WTC11 (cell line): ENCODE measurements at regions not wholly inside any gene's neighbourhood (a gene's known extent, or its start where the extent isn't known, plus 50 kb on each side); places are given as distances from the start of the nearest gene placed in this dataset.

Experiments used
- ATAC-seq: fragments of 200-7000 bp; cut with Tn5 transposase; 2 replicates; pipeline ENCODE4 v1.10.0; 2021; ENCODE audit warnings: mild to moderate bottlenecking, moderate library complexity
- CTCF ChIA-PET: fragments of 300-600 bp; sonication (Branson Sonifier 250); formaldehyde crosslinking; loops from one replicate; lab custom pipeline; 2021; ENCODE audit warnings: antibody characterized with exemption; lab: Charles Lee
- POLR2A ChIA-PET: fragments of 350-600 bp; sonication (Branson Sonifier 250); formaldehyde crosslinking; loops from one replicate; lab custom pipeline; 2021; ENCODE audit warnings: antibody characterized with exemption; lab: Charles Lee
- DNase-seq: peaks from one replicate; pipeline ENCODE4 v3.0.0; 2021; ENCODE audit warnings: low spot score
- H3K27ac Mint-ChIP-seq: 2 replicates; pipeline ENCODE4 v1.8.0; 2021; ENCODE audit warnings: mixed read lengths
- H3K27me3 Mint-ChIP-seq: 2 replicates; pipeline ENCODE4 v1.8.0; 2021; ENCODE audit warnings: low read depth, mild to moderate bottlenecking, moderate library complexity, mixed read lengths
- H3K36me3 Mint-ChIP-seq: 2 replicates; pipeline ENCODE4 v1.8.0; 2021; ENCODE audit warnings: mixed read lengths
- H3K4me1 Mint-ChIP-seq: 2 replicates; pipeline ENCODE4 v1.8.0; 2022; ENCODE audit warnings: mixed read lengths
- H3K4me3 Mint-ChIP-seq: 2 replicates; pipeline ENCODE4 v1.8.0; 2021; ENCODE audit warnings: mild to moderate bottlenecking, moderate library complexity, mixed read lengths
- H3K9me3 Mint-ChIP-seq: 2 replicates; pipeline ENCODE4 v1.8.0; 2021; ENCODE audit warnings: mixed read lengths
- ELF4 ChIP-seq: sonication (generic); formaldehyde crosslinking; IDR thresholded peaks from 2 replicates; pipeline ENCODE4 v1.8.1; 2022; ENCODE audit warnings: low read depth, mild to moderate bottlenecking, moderate library complexity, missing genetic modification reagents
- FOXJ3 ChIP-seq: sonication (generic); formaldehyde crosslinking; IDR thresholded peaks from 2 replicates; pipeline ENCODE4 v1.9.0; 2021; ENCODE audit warnings: missing genetic modification reagents, mild to moderate bottlenecking, borderline replicate concordance
- FOXP1 ChIP-seq: sonication (generic); formaldehyde crosslinking; IDR thresholded peaks from 2 replicates; pipeline ENCODE4 v1.8.0; 2022; ENCODE audit warnings: missing genetic modification reagents, mild to moderate bottlenecking, moderate library complexity, borderline replicate concordance
- JAZF1 ChIP-seq: fragments of 250-450 bp; sonication (Bioruptor Pico); IDR thresholded peaks from 2 replicates; pipeline ENCODE4 v1.9.0; 2021; ENCODE audit warnings: moderate library complexity, mild to moderate bottlenecking, inconsistent platforms
- MXD4 ChIP-seq: fragments of 250-450 bp; sonication (Bioruptor Pico); IDR thresholded peaks from 2 replicates; pipeline ENCODE4 v1.8.0; 2021; ENCODE audit warnings: mild to moderate bottlenecking, moderate library complexity, borderline replicate concordance
- NFATC4 ChIP-seq: fragments of 250-450 bp; sonication (Bioruptor Pico); IDR thresholded peaks from 2 replicates; pipeline ENCODE4 v1.9.0; 2021; ENCODE audit warnings: mild to moderate bottlenecking
- PRRX2 ChIP-seq: fragments of 250-450 bp; sonication (Bioruptor Pico); IDR thresholded peaks from 2 replicates; pipeline ENCODE4 v1.8.0; 2021; ENCODE audit warnings: mild to moderate bottlenecking
- SMAD3 ChIP-seq: sonication (generic); formaldehyde crosslinking; IDR thresholded peaks from 2 replicates; pipeline ENCODE4 v1.8.0; 2022; ENCODE audit warnings: missing genetic modification reagents, mild to moderate bottlenecking, borderline replicate concordance
- SOX15 ChIP-seq: fragments of 250-450 bp; sonication (Bioruptor Pico); IDR thresholded peaks from 2 replicates; pipeline ENCODE4 v1.9.0; 2021; ENCODE audit warnings: mild to moderate bottlenecking
- ZNF423 ChIP-seq: fragments of 250-450 bp; sonication (Bioruptor Pico); IDR thresholded peaks from 2 replicates; pipeline ENCODE4 v2.1.2; 2022; ENCODE audit warnings: mild to moderate bottlenecking, moderate library complexity
- TF ChIP-seq, protein P1 (sequence below): fragments of 250-450 bp; sonication (Bioruptor Pico); IDR thresholded peaks from 2 replicates; pipeline ENCODE4 v1.9.0; 2021; ENCODE audit warnings: mild to moderate bottlenecking, borderline replicate concordance
- TF ChIP-seq, protein P2 (sequence below): fragments of 200-600 bp; IDR thresholded peaks from 2 replicates; pipeline ENCODE4 v1.8.0; 2022; ENCODE audit warnings: antibody characterized with exemption
- TF ChIP-seq, protein P3 (sequence below): sonication (generic); formaldehyde crosslinking; IDR thresholded peaks from 2 replicates; pipeline ENCODE4 v1.8.0; 2023; ENCODE audit warnings: missing genetic modification reagents, mild to moderate bottlenecking, borderline replicate concordance
- TF ChIP-seq, protein P4 (sequence below): sonication (generic); formaldehyde crosslinking; IDR thresholded peaks from 2 replicates; pipeline ENCODE4 v1.8.1; 2023; ENCODE audit warnings: mild to moderate bottlenecking, missing genetic modification reagents, moderate library complexity
- TF ChIP-seq, protein P5 (sequence below): fragments of 250-450 bp; sonication (Bioruptor Pico); IDR thresholded peaks from 2 replicates; pipeline ENCODE4 v1.9.0; 2021; ENCODE audit warnings: moderate library complexity, mild to moderate bottlenecking, inconsistent platforms, borderline replicate concordance
- TF ChIP-seq, protein P6 (sequence below): fragments of 250-450 bp; sonication (Bioruptor Pico); IDR thresholded peaks from 2 replicates; pipeline ENCODE4 v1.8.0; 2021; ENCODE audit warnings: mild to moderate bottlenecking
- TF ChIP-seq, protein P7 (sequence below): sonication (generic); formaldehyde crosslinking; IDR thresholded peaks from 2 replicates; pipeline ENCODE4 v1.8.0; 2022; ENCODE audit warnings: mild to moderate bottlenecking, missing genetic modification reagents

DNA sequence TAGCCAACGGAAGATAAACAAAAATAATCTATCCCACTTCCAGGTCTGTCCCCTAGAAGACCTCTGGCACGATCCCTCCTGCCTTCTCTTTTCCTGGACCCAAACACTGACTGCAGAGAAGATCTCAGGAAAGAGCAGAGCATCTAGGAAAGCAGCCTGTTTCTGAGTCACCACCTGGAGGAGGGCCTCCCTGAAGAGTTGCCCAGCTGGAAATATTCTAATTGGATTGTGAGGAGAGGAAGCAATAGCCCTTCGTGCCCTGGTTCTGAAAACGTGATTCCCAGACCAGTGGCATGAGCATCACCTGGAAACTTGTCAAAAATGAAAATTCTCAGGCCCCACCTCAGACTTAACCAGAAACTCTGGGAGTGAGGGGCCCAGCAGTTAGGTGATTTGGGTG, 411.1 kb downstream of the SETD4 start:
- Mint-ChIP-seq H3K4me1 (peaks cover 18% of the 10 kb centered on the region), H3K9me3 (peaks cover 7% of the 10 kb centered on the region), H3K27ac (no peak overlapping the region), H3K4me3 (no peak overlapping the region)
- ATAC-seq (no peak), DNase-seq (no peak)
- POLR2A ChIA-PET: no interaction called here
- no peak for TF ChIP-seq PRRX2 (CRISPR knock-in tag)
- TF ChIP-seq, all 79 proteins: peak for 0
- H3K36me3 Mint-ChIP-seq: no peaks in the 10 kb centered on the region
- CTCF ChIA-PET: interaction anchor here (1.0 to 1.1 kb wide), 2 partner anchors 12 to 759 kb away, joined by 3 to 4 read pairs; no protein-coding TSS in a partner anchor
- H3K27me3 Mint-ChIP-seq: 0 out of 2 replicates have a peak, but pooled peaks cover 3% of the 10 kb centered on the region

DNA sequence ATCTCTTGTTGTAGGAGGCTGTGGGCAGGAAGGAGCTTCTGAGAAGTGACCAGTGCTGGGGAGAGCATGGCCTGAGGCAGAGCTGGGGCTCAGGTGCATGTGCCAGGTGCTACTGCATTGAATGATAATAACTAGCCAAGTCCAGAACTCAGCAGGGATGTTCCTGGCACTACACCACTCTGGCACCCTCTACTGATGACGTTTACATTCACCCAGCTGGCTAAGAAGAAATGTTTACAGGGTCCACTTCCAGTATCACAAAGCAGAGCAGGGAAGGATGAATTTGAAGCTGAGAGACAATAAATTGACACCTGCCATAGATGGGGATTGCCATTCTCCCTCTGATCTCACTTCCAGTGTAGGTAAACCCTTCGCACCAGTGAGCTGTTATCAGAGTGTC, 411.8 kb downstream of the SETD4 start:
- TF ChIP-seq MXD4 (CRISPR knock-in tag): no peak
- no peak for TF ChIP-seq NFATC4 (CRISPR knock-in tag)
- TF ChIP-seq FOXP1 (CRISPR knock-in tag): no peak
- TF ChIP-seq JAZF1 (CRISPR knock-in tag): no peak
- no peak for TF ChIP-seq SMAD3 (CRISPR knock-in tag)
- TF ChIP-seq, protein P1, sequence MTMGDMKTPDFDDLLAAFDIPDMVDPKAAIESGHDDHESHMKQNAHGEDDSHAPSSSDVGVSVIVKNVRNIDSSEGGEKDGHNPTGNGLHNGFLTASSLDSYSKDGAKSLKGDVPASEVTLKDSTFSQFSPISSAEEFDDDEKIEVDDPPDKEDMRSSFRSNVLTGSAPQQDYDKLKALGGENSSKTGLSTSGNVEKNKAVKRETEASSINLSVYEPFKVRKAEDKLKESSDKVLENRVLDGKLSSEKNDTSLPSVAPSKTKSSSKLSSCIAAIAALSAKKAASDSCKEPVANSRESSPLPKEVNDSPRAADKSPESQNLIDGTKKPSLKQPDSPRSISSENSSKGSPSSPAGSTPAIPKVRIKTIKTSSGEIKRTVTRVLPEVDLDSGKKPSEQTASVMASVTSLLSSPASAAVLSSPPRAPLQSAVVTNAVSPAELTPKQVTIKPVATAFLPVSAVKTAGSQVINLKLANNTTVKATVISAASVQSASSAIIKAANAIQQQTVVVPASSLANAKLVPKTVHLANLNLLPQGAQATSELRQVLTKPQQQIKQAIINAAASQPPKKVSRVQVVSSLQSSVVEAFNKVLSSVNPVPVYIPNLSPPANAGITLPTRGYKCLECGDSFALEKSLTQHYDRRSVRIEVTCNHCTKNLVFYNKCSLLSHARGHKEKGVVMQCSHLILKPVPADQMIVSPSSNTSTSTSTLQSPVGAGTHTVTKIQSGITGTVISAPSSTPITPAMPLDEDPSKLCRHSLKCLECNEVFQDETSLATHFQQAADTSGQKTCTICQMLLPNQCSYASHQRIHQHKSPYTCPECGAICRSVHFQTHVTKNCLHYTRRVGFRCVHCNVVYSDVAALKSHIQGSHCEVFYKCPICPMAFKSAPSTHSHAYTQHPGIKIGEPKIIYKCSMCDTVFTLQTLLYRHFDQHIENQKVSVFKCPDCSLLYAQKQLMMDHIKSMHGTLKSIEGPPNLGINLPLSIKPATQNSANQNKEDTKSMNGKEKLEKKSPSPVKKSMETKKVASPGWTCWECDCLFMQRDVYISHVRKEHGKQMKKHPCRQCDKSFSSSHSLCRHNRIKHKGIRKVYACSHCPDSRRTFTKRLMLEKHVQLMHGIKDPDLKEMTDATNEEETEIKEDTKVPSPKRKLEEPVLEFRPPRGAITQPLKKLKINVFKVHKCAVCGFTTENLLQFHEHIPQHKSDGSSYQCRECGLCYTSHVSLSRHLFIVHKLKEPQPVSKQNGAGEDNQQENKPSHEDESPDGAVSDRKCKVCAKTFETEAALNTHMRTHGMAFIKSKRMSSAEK (CRISPR knock-in tag): no peak
- TF ChIP-seq, protein P2, sequence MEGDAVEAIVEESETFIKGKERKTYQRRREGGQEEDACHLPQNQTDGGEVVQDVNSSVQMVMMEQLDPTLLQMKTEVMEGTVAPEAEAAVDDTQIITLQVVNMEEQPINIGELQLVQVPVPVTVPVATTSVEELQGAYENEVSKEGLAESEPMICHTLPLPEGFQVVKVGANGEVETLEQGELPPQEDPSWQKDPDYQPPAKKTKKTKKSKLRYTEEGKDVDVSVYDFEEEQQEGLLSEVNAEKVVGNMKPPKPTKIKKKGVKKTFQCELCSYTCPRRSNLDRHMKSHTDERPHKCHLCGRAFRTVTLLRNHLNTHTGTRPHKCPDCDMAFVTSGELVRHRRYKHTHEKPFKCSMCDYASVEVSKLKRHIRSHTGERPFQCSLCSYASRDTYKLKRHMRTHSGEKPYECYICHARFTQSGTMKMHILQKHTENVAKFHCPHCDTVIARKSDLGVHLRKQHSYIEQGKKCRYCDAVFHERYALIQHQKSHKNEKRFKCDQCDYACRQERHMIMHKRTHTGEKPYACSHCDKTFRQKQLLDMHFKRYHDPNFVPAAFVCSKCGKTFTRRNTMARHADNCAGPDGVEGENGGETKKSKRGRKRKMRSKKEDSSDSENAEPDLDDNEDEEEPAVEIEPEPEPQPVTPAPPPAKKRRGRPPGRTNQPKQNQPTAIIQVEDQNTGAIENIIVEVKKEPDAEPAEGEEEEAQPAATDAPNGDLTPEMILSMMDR: no peak
- no peak for TF ChIP-seq ZNF423
- TF ChIP-seq, protein P3, sequence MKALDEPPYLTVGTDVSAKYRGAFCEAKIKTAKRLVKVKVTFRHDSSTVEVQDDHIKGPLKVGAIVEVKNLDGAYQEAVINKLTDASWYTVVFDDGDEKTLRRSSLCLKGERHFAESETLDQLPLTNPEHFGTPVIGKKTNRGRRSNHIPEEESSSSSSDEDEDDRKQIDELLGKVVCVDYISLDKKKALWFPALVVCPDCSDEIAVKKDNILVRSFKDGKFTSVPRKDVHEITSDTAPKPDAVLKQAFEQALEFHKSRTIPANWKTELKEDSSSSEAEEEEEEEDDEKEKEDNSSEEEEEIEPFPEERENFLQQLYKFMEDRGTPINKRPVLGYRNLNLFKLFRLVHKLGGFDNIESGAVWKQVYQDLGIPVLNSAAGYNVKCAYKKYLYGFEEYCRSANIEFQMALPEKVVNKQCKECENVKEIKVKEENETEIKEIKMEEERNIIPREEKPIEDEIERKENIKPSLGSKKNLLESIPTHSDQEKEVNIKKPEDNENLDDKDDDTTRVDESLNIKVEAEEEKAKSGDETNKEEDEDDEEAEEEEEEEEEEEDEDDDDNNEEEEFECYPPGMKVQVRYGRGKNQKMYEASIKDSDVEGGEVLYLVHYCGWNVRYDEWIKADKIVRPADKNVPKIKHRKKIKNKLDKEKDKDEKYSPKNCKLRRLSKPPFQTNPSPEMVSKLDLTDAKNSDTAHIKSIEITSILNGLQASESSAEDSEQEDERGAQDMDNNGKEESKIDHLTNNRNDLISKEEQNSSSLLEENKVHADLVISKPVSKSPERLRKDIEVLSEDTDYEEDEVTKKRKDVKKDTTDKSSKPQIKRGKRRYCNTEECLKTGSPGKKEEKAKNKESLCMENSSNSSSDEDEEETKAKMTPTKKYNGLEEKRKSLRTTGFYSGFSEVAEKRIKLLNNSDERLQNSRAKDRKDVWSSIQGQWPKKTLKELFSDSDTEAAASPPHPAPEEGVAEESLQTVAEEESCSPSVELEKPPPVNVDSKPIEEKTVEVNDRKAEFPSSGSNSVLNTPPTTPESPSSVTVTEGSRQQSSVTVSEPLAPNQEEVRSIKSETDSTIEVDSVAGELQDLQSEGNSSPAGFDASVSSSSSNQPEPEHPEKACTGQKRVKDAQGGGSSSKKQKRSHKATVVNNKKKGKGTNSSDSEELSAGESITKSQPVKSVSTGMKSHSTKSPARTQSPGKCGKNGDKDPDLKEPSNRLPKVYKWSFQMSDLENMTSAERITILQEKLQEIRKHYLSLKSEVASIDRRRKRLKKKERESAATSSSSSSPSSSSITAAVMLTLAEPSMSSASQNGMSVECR: no peak
- TF ChIP-seq, protein P4, sequence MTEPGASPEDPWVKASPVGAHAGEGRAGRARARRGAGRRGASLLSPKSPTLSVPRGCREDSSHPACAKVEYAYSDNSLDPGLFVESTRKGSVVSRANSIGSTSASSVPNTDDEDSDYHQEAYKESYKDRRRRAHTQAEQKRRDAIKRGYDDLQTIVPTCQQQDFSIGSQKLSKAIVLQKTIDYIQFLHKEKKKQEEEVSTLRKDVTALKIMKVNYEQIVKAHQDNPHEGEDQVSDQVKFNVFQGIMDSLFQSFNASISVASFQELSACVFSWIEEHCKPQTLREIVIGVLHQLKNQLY (CRISPR knock-in tag): no peak
- TF ChIP-seq, protein P5, sequence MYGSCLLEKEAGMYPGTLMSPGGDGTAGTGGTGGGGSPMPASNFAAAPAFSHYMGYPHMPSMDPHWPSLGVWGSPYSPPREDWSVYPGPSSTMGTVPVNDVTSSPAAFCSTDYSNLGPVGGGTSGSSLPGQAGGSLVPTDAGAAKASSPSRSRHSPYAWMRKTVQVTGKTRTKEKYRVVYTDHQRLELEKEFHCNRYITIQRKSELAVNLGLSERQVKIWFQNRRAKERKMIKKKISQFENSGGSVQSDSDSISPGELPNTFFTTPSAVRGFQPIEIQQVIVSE: no peak
- TF ChIP-seq, protein P6, sequence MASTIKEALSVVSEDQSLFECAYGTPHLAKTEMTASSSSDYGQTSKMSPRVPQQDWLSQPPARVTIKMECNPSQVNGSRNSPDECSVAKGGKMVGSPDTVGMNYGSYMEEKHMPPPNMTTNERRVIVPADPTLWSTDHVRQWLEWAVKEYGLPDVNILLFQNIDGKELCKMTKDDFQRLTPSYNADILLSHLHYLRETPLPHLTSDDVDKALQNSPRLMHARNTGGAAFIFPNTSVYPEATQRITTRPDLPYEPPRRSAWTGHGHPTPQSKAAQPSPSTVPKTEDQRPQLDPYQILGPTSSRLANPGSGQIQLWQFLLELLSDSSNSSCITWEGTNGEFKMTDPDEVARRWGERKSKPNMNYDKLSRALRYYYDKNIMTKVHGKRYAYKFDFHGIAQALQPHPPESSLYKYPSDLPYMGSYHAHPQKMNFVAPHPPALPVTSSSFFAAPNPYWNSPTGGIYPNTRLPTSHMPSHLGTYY (CRISPR knock-in tag): no peak
- no peak for TF ChIP-seq ELF4 (CRISPR knock-in tag)
- no peak for TF ChIP-seq SOX15 (CRISPR knock-in tag)
- TF ChIP-seq FOXJ3: no peak
- TF ChIP-seq, protein P7, sequence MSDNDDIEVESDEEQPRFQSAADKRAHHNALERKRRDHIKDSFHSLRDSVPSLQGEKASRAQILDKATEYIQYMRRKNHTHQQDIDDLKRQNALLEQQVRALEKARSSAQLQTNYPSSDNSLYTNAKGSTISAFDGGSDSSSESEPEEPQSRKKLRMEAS (CRISPR knock-in tag): no peak
- H3K27ac Mint-ChIP-seq: no peak overlapping the region
- peaks cover 18% of the 10 kb centered on the region for H3K4me1 Mint-ChIP-seq
- DNase-seq: no peak
- ChIA-PET CTCF (interaction anchor here (1.0 to 1.1 kb wide), 2 partner anchors 11 to 758 kb away, joined by 3 to 4 read pairs; no protein-coding TSS in a partner anchor), POLR2A (no interaction called here)
- no peak overlapping the region for H3K4me3 Mint-ChIP-seq
- ATAC-seq: peak; percentile 56; the same call in 1 of the 2 replicates
- peaks cover 7% of the 10 kb centered on the region for H3K9me3 Mint-ChIP-seq
- H3K36me3 Mint-ChIP-seq: no peaks in the 10 kb centered on the region
- H3K27me3 Mint-ChIP-seq: 0 out of 2 replicates have a peak, but pooled peaks cover 3% of the 10 kb centered on the region
